ENCODE measurements at regions not wholly inside any gene's neighbourhood (a gene's known extent, or its start where the extent isn't known, plus 50 kb on each side); places are given as distances from the start of the nearest gene placed in this dataset.

GRCh38 chr10:61130366-61130765 lies 186.4 kb upstream of the RHOBTB1 start:
- TF ChIP-seq, protein P1, sequence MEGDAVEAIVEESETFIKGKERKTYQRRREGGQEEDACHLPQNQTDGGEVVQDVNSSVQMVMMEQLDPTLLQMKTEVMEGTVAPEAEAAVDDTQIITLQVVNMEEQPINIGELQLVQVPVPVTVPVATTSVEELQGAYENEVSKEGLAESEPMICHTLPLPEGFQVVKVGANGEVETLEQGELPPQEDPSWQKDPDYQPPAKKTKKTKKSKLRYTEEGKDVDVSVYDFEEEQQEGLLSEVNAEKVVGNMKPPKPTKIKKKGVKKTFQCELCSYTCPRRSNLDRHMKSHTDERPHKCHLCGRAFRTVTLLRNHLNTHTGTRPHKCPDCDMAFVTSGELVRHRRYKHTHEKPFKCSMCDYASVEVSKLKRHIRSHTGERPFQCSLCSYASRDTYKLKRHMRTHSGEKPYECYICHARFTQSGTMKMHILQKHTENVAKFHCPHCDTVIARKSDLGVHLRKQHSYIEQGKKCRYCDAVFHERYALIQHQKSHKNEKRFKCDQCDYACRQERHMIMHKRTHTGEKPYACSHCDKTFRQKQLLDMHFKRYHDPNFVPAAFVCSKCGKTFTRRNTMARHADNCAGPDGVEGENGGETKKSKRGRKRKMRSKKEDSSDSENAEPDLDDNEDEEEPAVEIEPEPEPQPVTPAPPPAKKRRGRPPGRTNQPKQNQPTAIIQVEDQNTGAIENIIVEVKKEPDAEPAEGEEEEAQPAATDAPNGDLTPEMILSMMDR (optimal IDR thresholded peaks at IDR 0.05 in 1 of 3, IDR thresholded peaks at IDR 0.05 in 1 of 3, conservative IDR thresholded peaks at IDR 0.05 in 1 of 3; ENCODE audit: extremely low read depth in 1 of 3, insufficient read depth in 2 of 3, low read length in 3 of 3): no peak
- no peak for TF ChIP-seq EZH2 (IDR thresholded peaks at IDR 0.05; ENCODE audit: low read length)

Data from keratinocyte (primary cell).